ENCODE measurements at regions not wholly inside any gene's neighbourhood (a gene's known extent, or its start where the extent isn't known, plus 50 kb on each side); places are given as distances from the start of the nearest gene placed in this dataset.
"Not testable (repeated sequence)": the region's sequence is repeated elsewhere in the genome, so short reads cannot be mapped to it uniquely, and the experiment has no call there.

DNA sequence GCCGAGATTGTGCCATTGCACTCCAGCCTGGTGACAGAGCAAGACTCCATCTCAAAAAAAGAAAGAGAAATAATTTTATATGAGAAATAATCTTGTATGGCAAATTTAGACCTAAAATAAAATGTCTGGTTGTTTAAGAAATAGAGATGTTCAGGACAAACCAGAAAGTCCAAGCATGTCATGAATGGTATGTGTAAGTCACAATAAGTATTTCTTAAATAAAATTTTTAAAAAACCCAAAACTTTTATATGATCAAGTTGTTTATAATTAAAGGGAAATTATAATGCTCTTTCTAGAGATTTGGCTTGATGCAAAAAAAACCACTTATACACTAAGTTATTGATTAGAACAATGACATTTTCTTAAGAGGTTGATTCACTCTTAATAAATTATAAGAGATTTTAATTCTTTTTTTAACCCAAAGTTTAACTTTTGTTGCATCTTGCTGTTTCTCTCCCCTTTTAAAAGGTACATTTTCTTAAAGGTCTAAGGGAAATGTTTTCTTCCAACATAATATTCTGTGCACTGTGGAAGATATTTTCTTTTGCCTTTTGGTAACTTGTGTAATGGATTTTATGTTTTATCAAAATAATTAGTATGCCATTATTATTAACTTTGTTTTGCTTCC, 105.7 kb downstream of the RTP4 start:
- no peak for DNase-seq

DNA sequence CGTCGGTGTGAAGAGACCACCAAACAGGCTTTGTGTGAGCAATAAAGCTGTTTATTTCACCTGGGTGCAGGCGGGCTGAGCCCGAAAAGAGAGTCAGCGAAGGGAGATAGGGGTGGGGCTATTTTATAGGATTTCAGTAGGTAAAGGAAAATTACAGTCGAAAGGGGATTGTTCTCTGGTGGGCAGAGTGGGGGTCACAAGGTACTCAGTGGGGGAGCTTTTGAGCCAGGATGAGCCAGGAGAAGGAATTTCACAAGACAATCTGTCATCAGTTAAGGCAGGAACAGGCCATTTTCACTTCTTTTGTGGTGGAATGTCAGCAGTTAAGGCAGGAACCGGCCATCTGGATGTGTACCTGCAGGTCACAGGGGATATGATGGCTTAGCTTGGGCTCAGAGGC, 98.1 kb downstream of the RTP4 start:
- not testable (repeated sequence) for DNase-seq

DNA sequence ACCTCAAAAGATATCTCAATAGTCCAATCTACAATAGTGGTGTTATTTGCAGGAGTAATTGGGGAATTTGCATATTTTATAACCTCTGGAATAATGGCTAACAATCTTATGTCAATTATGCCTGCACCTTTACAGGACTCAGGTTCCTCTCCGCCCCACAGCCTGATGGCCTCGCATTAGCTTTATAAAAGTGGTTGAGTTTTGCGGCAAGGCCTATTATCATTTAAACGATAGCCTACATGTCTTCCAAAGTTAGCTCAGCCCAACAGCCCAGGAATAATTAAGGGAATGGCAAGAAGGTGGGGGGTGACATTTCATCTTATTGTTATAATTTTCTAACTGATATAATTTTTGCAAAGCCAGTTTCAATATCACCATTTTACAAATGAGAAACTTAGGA, 97.3 kb downstream of the RTP4 start:
- no peak for DNase-seq

DNA sequence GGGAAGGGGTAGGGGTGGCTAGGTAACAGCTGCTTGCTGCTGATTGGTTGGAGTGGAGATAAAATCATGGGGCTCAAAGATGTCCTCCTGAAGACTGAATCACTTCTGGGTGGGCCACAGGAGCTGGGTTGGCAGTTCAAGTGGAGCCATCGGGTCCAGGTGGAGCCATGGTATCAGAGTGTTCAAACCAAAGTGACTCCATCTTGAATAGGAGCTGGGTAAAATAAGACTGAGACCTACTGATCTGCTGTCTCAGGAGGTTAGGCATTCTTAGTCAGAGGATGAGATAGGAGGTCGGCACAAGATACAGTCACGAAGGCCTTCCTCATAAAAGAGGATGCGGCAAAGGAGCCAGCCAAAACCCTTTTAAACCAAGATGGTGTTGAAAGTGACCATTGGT, 96.5 kb downstream of the RTP4 start:
- DNase-seq, result no peak

DNA sequence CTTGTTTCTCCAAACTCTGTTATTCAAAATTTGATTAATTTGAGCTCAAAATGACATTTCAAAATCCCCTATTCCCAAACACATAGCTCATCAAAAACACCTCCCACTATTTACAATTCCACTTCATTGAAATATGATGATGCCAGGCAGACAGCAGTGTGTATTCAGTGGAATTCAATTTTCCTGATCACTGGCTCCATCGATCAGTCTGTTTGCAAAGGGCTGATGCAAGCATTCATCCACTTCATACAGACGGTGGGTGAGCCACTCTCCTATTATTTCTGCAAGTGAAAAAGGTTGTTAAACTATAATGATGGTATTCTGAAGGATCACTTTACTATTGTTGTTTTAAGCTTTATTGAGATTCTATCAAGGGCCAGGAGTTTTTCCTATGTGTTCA, 90.7 kb downstream of the RTP4 start:
- DNase-seq, result no peak

DNA sequence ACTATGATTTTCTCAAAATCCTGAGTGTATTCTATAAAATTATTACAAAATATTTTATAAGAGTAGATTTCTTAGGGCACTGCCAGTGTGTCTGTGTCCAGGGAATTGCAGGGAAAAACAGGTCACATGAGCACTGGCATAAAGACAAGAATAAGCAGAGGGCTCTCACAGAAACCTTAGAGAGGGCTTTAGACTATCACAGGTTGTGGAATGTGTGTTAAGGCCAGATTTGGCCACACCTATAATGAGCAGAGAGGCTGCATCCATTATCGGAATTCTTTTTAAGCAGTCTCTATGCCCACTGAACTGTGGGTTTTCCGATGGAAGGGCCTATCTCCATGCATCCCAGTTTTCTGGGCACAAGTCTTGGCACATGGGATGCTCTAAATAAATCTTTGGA, 90.2 kb downstream of the RTP4 start:
- DNase-seq, result no peak

DNA sequence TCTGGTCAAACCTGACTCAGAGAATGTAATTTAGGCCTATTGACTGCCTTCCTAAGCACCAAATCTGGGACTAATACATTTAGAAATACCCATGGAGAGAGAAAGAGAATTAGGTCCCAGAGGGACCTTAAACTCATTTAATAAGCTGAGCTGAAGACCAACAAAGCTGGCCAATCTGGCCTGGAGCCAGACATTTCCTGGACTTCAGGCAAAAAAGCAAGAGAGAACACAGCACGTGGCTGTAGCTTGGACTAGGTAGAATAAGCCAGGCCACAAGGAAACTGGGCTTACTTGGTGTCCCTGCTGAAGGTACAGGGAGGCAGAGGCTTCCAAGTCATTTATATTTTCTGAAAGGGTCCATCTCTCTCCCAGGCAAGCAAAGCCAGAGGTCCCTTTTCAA, 88.1 kb downstream of the RTP4 start:
- DNase-seq, result no peak

DNA sequence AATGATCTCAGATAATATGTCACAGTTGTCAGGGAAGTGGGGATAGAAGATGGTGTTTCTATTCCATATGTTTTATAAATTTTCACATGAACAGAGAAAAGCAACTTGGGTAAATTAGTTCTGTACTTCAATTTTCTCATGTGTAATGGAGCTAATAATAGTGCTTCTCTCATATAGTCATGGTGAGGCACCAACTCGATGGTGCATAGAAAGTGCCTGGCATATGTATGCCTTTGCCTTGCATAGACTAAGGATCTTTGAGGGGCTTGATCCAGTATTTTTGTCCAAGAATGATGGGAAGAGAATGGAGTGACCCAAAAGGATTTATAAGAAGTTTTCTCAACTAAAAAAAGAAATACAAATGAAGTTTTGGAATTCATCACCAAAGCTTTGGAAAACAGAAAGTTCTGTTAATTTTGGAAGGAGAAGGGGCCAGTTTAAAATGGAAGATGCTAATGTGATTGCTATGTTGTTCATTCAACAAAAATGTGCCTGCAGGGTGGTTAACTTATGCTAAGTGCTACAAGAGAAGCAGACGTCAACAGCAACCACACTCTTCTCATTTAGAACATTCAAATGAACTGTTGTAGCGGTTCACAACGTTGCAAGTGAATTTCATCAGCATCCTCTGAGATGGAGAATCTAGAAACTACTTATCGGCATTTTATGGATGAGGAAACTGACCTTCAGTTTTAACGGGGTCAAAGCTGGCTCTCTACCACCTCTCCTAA, 86.1 kb downstream of the RTP4 start:
- no peak for DNase-seq

DNA sequence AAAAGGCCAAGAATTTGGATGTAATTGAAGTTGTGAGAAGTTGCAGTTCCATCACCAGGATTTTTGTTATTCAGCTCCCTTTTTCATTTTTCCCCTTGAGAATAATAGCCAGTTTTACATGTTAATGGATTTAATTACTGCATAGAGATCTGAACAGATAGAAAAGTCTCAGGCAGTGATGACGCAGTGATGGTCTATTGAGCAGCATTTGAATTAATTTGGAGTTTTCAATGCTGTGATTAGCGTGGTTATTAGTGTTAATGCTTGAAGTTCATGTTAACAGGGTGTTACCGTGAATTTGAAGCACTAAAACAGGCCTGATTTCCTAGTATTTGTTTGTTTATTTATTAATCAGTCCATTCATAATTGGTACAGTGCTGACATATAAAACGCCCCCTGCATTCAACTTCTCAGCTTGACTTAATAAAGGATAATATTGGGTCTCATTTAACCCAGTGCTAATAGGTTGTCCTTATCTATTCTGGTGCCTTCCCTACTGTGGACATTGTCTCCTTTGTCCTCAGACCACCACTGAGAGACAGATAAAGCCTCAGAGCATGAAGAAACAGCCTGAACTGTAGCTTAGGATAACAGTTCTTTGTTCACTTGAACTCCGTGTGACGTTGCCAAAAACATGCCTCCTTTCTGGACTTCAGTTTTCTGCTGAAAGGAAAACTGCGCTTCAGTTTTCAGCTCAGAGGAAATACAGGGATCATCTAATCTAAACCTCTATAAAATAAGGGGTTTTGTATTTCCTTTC, 82.4 kb downstream of the RTP4 start:
- DNase-seq, result no peak

DNA sequence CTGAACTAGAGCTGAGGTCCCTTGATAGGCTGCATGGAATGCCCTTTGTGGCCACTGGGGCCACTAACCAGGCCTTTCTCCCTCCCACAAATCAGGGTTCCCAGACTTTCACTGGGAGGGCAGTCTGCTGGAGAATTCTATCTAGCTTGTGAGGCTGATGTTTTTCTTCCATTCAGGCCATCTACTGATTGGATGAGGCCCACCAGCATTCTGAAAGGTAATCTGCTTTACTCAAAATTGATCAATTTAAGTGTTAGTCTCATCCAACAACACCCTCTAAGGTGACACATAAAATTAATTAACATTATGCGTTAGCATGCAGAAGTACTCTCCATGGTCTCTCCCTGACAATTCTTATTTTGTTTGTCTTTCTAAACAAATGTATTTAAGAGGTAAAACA, 80.5 kb downstream of the RTP4 start:
- no peak for DNase-seq

DNA sequence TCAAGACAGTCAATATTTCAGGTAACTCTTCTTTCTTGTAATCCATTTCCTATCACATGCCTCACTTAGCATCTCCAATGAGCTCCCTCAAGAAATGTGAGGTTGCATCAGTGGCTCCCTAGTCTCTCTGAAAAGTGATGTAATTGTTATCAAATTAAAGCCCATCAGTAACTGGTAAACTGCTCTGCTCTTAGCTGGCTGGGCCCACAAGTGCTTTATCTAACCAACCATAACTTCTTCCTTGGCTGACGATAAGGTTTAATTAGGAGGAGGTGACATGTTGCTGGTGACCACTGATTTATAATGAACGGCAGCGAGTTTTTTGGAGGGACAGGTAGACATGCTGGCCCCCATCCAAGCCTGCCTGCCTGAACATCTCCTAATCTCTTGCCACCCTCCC, 79.6 kb downstream of the RTP4 start:
- DNase-seq, result no peak

DNA sequence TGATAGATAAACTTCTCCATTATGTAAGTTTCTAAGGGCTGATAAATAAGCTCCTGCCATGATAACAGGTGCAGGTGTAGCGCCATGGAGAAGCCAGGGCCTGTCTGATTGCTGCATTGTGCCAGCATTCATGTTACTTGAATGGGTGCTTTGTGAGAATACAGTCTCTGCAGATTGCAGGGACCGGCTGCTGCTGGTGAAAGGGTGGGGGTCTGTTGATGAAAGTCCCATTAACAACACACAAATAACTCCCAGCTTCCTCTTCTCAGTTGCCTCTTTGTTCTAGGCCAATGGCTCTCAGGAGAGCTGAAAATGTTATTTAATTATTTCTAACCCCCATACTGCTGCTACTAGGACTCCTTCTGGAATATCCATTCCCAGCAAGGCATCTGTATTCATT, 77.2 kb downstream of the RTP4 start:
- no peak for DNase-seq

DNA sequence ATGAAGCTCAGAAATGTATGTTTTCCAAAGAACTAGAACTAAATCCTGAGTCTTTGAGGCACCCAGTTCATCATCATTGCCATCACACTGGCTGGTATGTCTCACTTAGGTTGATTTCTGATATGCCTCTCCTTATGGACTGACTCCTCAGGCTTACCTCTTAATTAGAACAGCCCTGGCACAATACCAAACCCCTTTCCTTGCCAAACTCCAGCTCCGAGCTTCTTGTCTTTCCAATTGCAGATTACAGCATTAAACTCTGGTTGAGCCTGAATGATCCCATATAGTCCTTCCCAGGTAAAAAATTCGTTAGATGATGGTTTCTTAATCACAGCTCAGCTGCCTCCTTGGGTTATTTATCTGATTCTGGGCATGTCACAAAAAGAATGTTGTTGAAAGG, 66.3 kb downstream of the RTP4 start:
- no peak for DNase-seq

DNA sequence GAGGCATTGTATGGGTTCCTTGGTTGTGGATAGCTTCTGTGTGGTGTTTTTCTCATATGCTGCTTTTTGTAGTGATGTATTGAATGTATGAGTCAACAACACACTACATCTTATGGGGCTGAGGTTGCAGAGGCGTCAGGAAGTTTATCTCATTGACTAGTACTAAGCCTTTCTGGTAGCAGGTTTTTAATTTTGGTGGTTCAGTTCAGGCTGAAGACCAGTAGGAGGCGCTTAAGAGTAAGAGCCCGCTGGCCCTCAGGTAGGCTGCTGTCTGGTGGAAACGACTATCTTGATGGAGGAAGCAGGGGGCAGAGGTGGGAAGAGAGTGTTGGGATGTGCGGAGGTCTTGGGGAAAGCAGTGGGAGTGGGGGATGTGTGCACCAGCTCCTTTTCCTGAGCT, 62.4 kb downstream of the RTP4 start:
- DNase-seq, result no peak
